ENCODE measurements at regions not wholly inside any gene's neighbourhood (a gene's known extent, or its start where the extent isn't known, plus 50 kb on each side); places are given as distances from the start of the nearest gene placed in this dataset.

- TF ChIP-seq CTCF (IDR thresholded peaks at IDR 0.05) (no peak), MYBL2 (CRISPR knock-in tag; IDR thresholded peaks at IDR 0.05) (no peak), TEAD4 (CRISPR knock-in tag; IDR thresholded peaks at IDR 0.05) (no peak)
These were observed 219.0 kb downstream of the CPE start for GRCh38 chr4:165597581-165598480.

Data from WTC11 (cell line).